ENCODE measurements at regions not wholly inside any gene's neighbourhood (a gene's known extent, or its start where the extent isn't known, plus 50 kb on each side); places are given as distances from the start of the nearest gene placed in this dataset.

DNA sequence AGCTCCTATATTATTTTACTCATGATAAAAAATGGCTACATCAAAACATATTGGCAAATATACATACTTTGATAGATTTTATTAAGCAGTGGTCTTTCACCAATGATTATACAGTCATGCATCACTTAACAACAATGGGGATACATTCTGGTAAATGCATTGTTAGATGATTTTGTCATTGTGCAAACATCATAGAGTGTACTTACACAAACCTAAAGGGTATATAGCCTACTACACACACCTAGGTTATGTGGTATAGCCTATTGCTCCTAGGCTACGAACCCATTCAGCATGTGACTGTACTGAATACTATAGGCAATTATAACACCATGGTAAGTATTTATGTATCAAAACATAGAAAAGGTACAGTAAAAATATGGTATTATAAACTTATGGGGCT, 98.9 kb upstream of the IL6 start:
- TF ChIP-seq, protein P1, sequence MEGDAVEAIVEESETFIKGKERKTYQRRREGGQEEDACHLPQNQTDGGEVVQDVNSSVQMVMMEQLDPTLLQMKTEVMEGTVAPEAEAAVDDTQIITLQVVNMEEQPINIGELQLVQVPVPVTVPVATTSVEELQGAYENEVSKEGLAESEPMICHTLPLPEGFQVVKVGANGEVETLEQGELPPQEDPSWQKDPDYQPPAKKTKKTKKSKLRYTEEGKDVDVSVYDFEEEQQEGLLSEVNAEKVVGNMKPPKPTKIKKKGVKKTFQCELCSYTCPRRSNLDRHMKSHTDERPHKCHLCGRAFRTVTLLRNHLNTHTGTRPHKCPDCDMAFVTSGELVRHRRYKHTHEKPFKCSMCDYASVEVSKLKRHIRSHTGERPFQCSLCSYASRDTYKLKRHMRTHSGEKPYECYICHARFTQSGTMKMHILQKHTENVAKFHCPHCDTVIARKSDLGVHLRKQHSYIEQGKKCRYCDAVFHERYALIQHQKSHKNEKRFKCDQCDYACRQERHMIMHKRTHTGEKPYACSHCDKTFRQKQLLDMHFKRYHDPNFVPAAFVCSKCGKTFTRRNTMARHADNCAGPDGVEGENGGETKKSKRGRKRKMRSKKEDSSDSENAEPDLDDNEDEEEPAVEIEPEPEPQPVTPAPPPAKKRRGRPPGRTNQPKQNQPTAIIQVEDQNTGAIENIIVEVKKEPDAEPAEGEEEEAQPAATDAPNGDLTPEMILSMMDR (IDR thresholded peaks at IDR 0.05; ENCODE audit: borderline replicate concordance): no peak
- H3K36me3 ChIP-seq: no peaks in the 10 kb centered on the region
- H3K4me3 ChIP-seq: no peak overlapping the region
- H3K27me3 ChIP-seq (ENCODE audit: low read depth): no peaks in the 10 kb centered on the region
- H3K9me3 ChIP-seq (replicated peaks): no peaks in the 10 kb centered on the region
- peaks cover 18% of the 10 kb centered on the region for H3K4me1 ChIP-seq
- intact Hi-C loops (cut with micrococcal nuclease): no loop called here
- no peak for DNase-seq
- no peak overlapping the region for H3K27ac ChIP-seq (replicated peaks)

DNA sequence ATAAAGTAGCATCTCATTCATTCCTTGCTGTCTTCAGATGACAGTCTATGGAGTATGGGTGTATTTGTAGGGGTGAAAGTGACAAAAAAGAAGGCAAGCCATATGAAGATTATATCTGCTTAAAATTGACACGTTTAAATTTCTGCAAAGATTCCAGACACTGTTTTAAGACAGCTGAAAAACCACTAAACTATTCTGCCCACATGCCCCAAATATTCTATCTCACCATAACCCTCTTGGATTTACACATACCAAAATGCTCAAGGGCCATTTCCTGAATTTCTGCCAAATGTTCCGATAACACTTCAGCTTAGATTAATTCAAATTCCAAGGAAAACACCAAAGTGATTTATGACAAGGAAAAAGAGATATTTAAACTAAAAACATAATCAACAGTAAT, 99.9 kb upstream of the IL6 start:
- no peak for DNase-seq
- Histone ChIP-seq H3K27ac (replicated peaks) (no peak overlapping the region), H3K4me3 (no peak overlapping the region), H3K4me1 (peaks cover 8% of the 10 kb centered on the region), H3K9me3 (replicated peaks) (no peaks in the 10 kb centered on the region), H3K27me3 (ENCODE audit: low read depth) (no peaks in the 10 kb centered on the region), H3K36me3 (no peaks in the 10 kb centered on the region)
- TF ChIP-seq, protein P1 (IDR thresholded peaks at IDR 0.05; ENCODE audit: borderline replicate concordance): no peak
- intact Hi-C loops (cut with micrococcal nuclease): no loop called here

DNA sequence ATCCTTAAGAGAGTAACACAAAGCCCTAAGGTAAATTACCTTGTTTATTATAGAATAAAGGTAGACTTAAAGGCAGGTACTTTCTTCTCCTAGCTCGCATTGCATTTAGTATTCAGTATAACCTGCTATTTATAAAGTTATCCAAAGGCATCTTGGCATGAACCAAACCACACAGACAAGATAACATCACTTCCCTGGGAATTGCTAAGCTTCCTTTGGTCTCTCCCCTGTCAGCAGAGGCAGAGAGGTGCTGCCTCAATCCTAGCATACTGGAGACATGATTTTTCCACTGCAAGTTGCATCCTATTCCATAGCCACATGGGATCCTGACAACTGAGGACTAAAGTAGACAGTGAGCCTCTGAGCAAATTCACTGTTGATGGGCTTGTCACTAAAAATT, 101.7 kb upstream of the IL6 start:
- TF ChIP-seq, protein P1 (IDR thresholded peaks at IDR 0.05; ENCODE audit: borderline replicate concordance): no peak
- DNase-seq: no peak
- intact Hi-C loops (cut with micrococcal nuclease): no loop called here
- H3K27me3 ChIP-seq (ENCODE audit: low read depth): no peaks in the 10 kb centered on the region
- H3K27ac ChIP-seq (replicated peaks): no peak overlapping the region
- H3K4me1 ChIP-seq: peaks cover 7% of the 10 kb centered on the region
- no peaks in the 10 kb centered on the region for H3K36me3 ChIP-seq
- no peaks in the 10 kb centered on the region for H3K9me3 ChIP-seq (replicated peaks)
- H3K4me3 ChIP-seq: no peak overlapping the region

- no peaks in the 10 kb centered on the region for H3K36me3 ChIP-seq
- H3K27me3 ChIP-seq (ENCODE audit: low read depth): no peaks in the 10 kb centered on the region
- intact Hi-C loops (cut with micrococcal nuclease): no loop called here
- no peak for DNase-seq
- TF ChIP-seq, protein P1 (IDR thresholded peaks at IDR 0.05; ENCODE audit: borderline replicate concordance): no peak
- H3K4me1 ChIP-seq: peaks cover 7% of the 10 kb centered on the region
- no peaks in the 10 kb centered on the region for H3K9me3 ChIP-seq (replicated peaks)
- no peak overlapping the region for H3K27ac ChIP-seq (replicated peaks)
- H3K4me3 ChIP-seq: no peak overlapping the region
Observed at GRCh38 chr7:22624781-22625180, 102.2 kb upstream of the IL6 start.

DNA sequence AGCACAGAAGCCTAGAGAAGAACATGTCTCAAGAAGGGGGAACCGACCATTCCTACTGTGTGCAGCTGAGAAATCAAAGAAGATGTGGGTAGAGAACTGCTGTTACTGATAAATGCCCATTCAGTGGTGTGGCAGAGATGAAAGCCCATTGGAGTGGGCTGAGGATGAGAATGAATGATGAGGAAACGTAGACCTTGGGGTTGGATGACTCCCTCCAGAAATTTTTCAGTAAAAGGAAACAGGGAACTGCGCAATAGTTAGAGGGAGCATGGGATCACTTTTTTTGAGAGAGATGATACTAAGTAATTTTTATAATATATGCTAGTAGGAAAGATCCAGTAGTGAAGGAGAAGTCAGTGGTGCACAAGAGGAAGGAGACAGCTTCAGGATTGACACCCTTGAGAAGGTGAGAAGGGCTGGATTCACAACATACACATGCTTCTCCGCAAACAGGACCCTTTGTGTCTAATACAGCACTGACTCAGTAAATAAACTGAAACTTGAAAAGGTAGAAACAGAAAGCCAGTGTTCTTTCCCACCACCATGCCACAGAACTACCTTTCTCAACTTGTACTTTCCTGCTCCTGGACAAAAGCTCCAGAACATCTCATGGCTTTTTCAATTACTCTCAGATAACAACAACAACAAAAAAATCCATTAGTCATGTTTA, 104.7 kb upstream of the IL6 start:
- H3K4me3 ChIP-seq: no peak overlapping the region
- no peaks in the 10 kb centered on the region for H3K4me1 ChIP-seq
- H3K27ac ChIP-seq (replicated peaks): no peak overlapping the region
- H3K36me3 ChIP-seq: no peaks in the 10 kb centered on the region
- intact Hi-C loops (cut with micrococcal nuclease): no loop called here
- H3K9me3 ChIP-seq (replicated peaks): peaks cover 19% of the 10 kb centered on the region
- TF ChIP-seq, protein P1 (IDR thresholded peaks at IDR 0.05; ENCODE audit: borderline replicate concordance): no peak
- no peaks in the 10 kb centered on the region for H3K27me3 ChIP-seq (ENCODE audit: low read depth)
- DNase-seq: no peak

All from left ventricle myocardium inferior (tissue), 1 donor.